Sigmoid colon (tissue), 4 donors: ENCODE measurements at regions not wholly inside any gene's neighbourhood (a gene's known extent, or its start where the extent isn't known, plus 50 kb on each side); places are given as distances from the start of the nearest gene placed in this dataset.

ENCODE experiments used
- CTCF ChIP-seq, 4 experiments: fragments of 450-650 bp in 3 of 4; fragments of 200-600 bp in 1 of 4; IDR thresholded peaks; one replicate each; pipeline ENCODE4 v1.5.1; 2016 to 2019; ENCODE audit warnings: antibody characterized with exemption in 4 of 4, mild to moderate bottlenecking in 3 of 4, moderate library complexity in 2 of 4
- EP300 ChIP-seq, 4 donors: sonication (generic); formaldehyde crosslinking; IDR thresholded peaks; one replicate each; pipeline ENCODE4 v1.6.1; 2017; ENCODE audit warnings: antibody characterized with exemption in 4 of 4
- POLR2A ChIP-seq, 2 donors: fragments of 450-650 bp; IDR thresholded peaks; one replicate each; pipeline ENCODE4 v1.6.1; 2016; ENCODE audit warnings: antibody characterized with exemption in 2 of 2, mild to moderate bottlenecking in 2 of 2, moderate library complexity in 2 of 2
- POLR2AphosphoS5 ChIP-seq, 4 donors: sonication (generic); formaldehyde crosslinking; IDR thresholded peaks; one replicate each; pipeline ENCODE4 v1.6.1; 2017; ENCODE audit warnings: antibody characterized with exemption in 4 of 4

- TF ChIP-seq CTCF (IDR thresholded peaks at IDR 0.05) (no peak), POLR2A (IDR thresholded peaks at IDR 0.05) (no peak), POLR2AphosphoS5 (IDR thresholded peaks at IDR 0.05) (no peak), EP300 (IDR thresholded peaks at IDR 0.05) (no peak)
These were observed 288.1 kb downstream of the NUF2 start for GRCh38 chr1:163609858-163610257.
